HepG2 (cell line): ENCODE measurements at regions not wholly inside any gene's neighbourhood (a gene's known extent, or its start where the extent isn't known, plus 50 kb on each side); places are given as distances from the start of the nearest gene placed in this dataset.
A peak's percentile ranks its signal among the peaks of the same experiment; 100 is the strongest.

Source experiments
- CSRNP1 ChIP-seq: sonication (generic); formaldehyde crosslinking; IDR thresholded peaks from 2 replicates; pipeline ENCODE4 v1.8.1; 2023; ENCODE audit warnings: mild to moderate bottlenecking, missing genetic modification reagents
- ELF3 ChIP-seq: IDR thresholded peaks from 2 replicates; pipeline ENCODE4 v1.6.1; 2016; ENCODE audit warnings: missing genetic modification reagents, missing compliant biosample characterization
- FOXM1 ChIP-seq: sonication (generic); formaldehyde crosslinking; IDR thresholded peaks from 2 replicates; pipeline ENCODE4 v1.5.0; 2020; ENCODE audit warnings: missing genetic modification reagents
- HNRNPUL1 ChIP-seq: fragments of 200-400 bp; formaldehyde crosslinking; IDR thresholded peaks from 2 replicates; pipeline ENCODE4 v1.6.1; 2017; ENCODE audit warnings: low read depth, mild to moderate bottlenecking, low read length, moderate library complexity
- MATR3 ChIP-seq: sonication (generic); formaldehyde crosslinking; IDR thresholded peaks from 2 replicates; pipeline ENCODE4 v1.4.0; 2020; ENCODE audit warnings: missing genetic modification reagents
- NFKB2 ChIP-seq: sonication (generic); formaldehyde crosslinking; IDR thresholded peaks from 2 replicates; pipeline ENCODE4 v1.4.0; 2020; ENCODE audit warnings: missing genetic modification reagents, borderline replicate concordance
- RARA ChIP-seq: IDR thresholded peaks from 2 replicates; pipeline ENCODE4 v1.6.1; 2016; ENCODE audit warnings: missing genetic modification reagents, missing compliant biosample characterization
- SOX13 ChIP-seq, 3 experiments: fragments of 450-650 bp in 1 of 3; sonication (generic) in 1 of 3; formaldehyde crosslinking in 1 of 3; IDR thresholded peaks in 2 of 3; conservative IDR thresholded peaks in 1 of 3; 2 replicates each; pipeline versions ENCODE4 v1.5.0 to v1.6.1; 2016 to 2020; ENCODE audit warnings: antibody characterized with exemption in 1 of 3, mild to moderate bottlenecking in 1 of 3, missing compliant biosample characterization in 1 of 3, missing genetic modification reagents in 1 of 3, moderate library complexity in 1 of 3
- TAF1 ChIP-seq: sonication (generic); formaldehyde crosslinking; IDR thresholded peaks from 2 replicates; pipeline ENCODE4 v1.4.0; 2020; ENCODE audit warnings: missing genetic modification reagents
- TARDBP ChIP-seq: sonication (generic); formaldehyde crosslinking; IDR thresholded peaks from 2 replicates; pipeline ENCODE4 v1.8.0; 2022; ENCODE audit warnings: mild to moderate bottlenecking, missing genetic modification reagents
- XBP1 ChIP-seq: sonication (generic); formaldehyde crosslinking; IDR thresholded peaks from 2 replicates; pipeline ENCODE4 v1.5.0; 2020; ENCODE audit warnings: missing genetic modification reagents
- ZEB1 ChIP-seq: IDR thresholded peaks from 2 replicates; pipeline ENCODE4 v1.6.1; 2012; ENCODE audit warnings: mild to moderate bottlenecking, low read depth, inconsistent platforms; ENCODE audit not compliant: insufficient replicate concordance
- ZFYVE20 ChIP-seq: sonication (generic); formaldehyde crosslinking; IDR thresholded peaks from 2 replicates; pipeline ENCODE4 v1.8.0; 2023; ENCODE audit warnings: low read depth, mild to moderate bottlenecking, moderate library complexity, missing genetic modification reagents, borderline replicate concordance
- ZHX1 ChIP-seq: sonication (generic); formaldehyde crosslinking; IDR thresholded peaks from 2 replicates; pipeline ENCODE4 v1.8.1; 2022; ENCODE audit warnings: low read depth, mild to moderate bottlenecking, missing genetic modification reagents
- ZNF17 ChIP-seq: sonication (generic); formaldehyde crosslinking; IDR thresholded peaks from 2 replicates; pipeline ENCODE4 v1.5.0; 2020; ENCODE audit warnings: mild to moderate bottlenecking, missing genetic modification reagents
- ZNF33B ChIP-seq: sonication (generic); formaldehyde crosslinking; IDR thresholded peaks from 2 replicates; pipeline ENCODE4 v1.5.1; 2020; ENCODE audit warnings: mild to moderate bottlenecking, missing genetic modification reagents
- ZNF34 ChIP-seq: sonication (generic); formaldehyde crosslinking; IDR thresholded peaks from 2 replicates; pipeline ENCODE4 v1.4.0; 2020; ENCODE audit warnings: mild to moderate bottlenecking, missing genetic modification reagents, borderline replicate concordance
- ZNF354B ChIP-seq: sonication (generic); formaldehyde crosslinking; IDR thresholded peaks from 2 replicates; pipeline ENCODE4 v1.8.0; 2022; ENCODE audit warnings: mild to moderate bottlenecking, missing genetic modification reagents
- ZNF546 ChIP-seq: sonication (generic); formaldehyde crosslinking; conservative IDR thresholded peaks from 2 replicates; pipeline ENCODE4 v1.8.1; 2023; ENCODE audit warnings: mild to moderate bottlenecking, missing genetic modification reagents
- ZNF556 ChIP-seq: sonication (generic); formaldehyde crosslinking; IDR thresholded peaks from 2 replicates; pipeline ENCODE4 v1.4.0; 2020; ENCODE audit warnings: mild to moderate bottlenecking, missing genetic modification reagents, borderline replicate concordance
- ZSCAN21 ChIP-seq: sonication (generic); formaldehyde crosslinking; IDR thresholded peaks from 2 replicates; pipeline ENCODE4 v1.8.0; 2022; ENCODE audit warnings: mild to moderate bottlenecking, missing genetic modification reagents, moderate library complexity, borderline replicate concordance
- TF ChIP-seq, protein P1 (sequence below), 2 experiments: sonication (generic) in 1 of 2; formaldehyde crosslinking in 1 of 2; IDR thresholded peaks; 2 replicates each; pipeline versions ENCODE4 v1.4.0 to v1.6.1; 2016 to 2020; ENCODE audit warnings: borderline replicate concordance in 1 of 2, low read depth in 1 of 2, mild to moderate bottlenecking in 1 of 2, missing genetic modification reagents in 1 of 2

DNA sequence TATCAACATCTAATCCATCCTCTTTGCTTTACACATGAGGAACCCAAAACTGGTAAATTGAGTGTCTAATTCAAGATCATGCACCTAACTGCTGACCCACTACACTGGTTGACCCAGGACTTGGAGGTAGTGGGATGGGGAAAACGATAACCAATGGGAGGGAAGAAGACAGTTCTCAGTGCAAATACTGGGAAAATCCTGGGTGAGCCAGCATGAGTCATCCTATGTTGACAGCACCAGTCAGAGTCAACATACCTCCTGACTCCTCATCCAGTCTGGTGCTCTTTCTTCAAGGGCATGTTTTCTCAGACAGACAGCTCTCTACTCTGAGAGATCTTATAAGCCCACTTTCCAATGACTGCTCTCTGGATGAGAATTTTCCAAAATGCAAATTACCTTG is 232.8 kb upstream of the PTGER4 start (continued):
- TF ChIP-seq ZHX1 (CRISPR knock-in tag) (no peak), ZNF34 (CRISPR knock-in tag) (no peak), ZSCAN21 (CRISPR knock-in tag) (no peak), ZNF354B (CRISPR knock-in tag) (no peak), XBP1 (CRISPR knock-in tag) (no peak), ELF3 (CRISPR knock-in tag) (peak; percentile 40; the same call in 1 of the 2 replicates), HNRNPUL1 (no peak), ZNF33B (CRISPR knock-in tag) (no peak), FOXM1 (CRISPR knock-in tag) (no peak), NFKB2 (CRISPR knock-in tag) (no peak), SOX13 (IDR thresholded peaks at IDR 0.05) (no peak), SOX13 (CRISPR knock-in tag; conservative IDR thresholded peaks at IDR 0.05 in 1 of 2, IDR thresholded peaks at IDR 0.05 in 1 of 2) (peak in 1 of 2 experiments; percentile 60; a peak in 1 of 4 replicates), CSRNP1 (no peak), ZNF556 (CRISPR knock-in tag) (no peak), TAF1 (CRISPR knock-in tag) (no peak), ZNF546 (no peak), ZFYVE20 (CRISPR knock-in tag) (no peak), ZEB1 (no peak), ZNF17 (CRISPR knock-in tag) (no peak), RARA (CRISPR knock-in tag) (peak; percentile 71), MATR3 (CRISPR knock-in tag) (no peak), TARDBP (CRISPR knock-in tag) (no peak)
- TF ChIP-seq, protein P1, sequence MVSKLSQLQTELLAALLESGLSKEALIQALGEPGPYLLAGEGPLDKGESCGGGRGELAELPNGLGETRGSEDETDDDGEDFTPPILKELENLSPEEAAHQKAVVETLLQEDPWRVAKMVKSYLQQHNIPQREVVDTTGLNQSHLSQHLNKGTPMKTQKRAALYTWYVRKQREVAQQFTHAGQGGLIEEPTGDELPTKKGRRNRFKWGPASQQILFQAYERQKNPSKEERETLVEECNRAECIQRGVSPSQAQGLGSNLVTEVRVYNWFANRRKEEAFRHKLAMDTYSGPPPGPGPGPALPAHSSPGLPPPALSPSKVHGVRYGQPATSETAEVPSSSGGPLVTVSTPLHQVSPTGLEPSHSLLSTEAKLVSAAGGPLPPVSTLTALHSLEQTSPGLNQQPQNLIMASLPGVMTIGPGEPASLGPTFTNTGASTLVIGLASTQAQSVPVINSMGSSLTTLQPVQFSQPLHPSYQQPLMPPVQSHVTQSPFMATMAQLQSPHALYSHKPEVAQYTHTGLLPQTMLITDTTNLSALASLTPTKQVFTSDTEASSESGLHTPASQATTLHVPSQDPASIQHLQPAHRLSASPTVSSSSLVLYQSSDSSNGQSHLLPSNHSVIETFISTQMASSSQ (IDR thresholded peaks at IDR 0.05; ENCODE audit: low read depth) = no peak
- TF ChIP-seq, protein P1 (CRISPR knock-in tag; IDR thresholded peaks at IDR 0.05; ENCODE audit: borderline replicate concordance) = no peak
